Large intestine (tissue), 3 donors: ENCODE measurements at regions not wholly inside any gene's neighbourhood (a gene's known extent, or its start where the extent isn't known, plus 50 kb on each side); places are given as distances from the start of the nearest gene placed in this dataset.
A peak's percentile ranks its signal among the peaks of the same experiment; 100 is the strongest.
"Not testable (repeated sequence)": the region's sequence is repeated elsewhere in the genome, so short reads cannot be mapped to it uniquely, and the experiment has no call there.

Experiments used
- DNase-seq, 2 donors: peaks; one replicate each; pipeline versions ENCODE4 v3.0.0 to v3.0.0-alpha.2; 2013
- H3K27ac ChIP-seq: one replicate; pipeline ENCODE4 v1.5.1; 2013; ENCODE audit warnings: low read length
- H3K27me3 ChIP-seq: 2 replicates; pipeline ENCODE4 v1.6.1; 2013; ENCODE audit warnings: low read length; ENCODE audit not compliant: control insufficient read depth, insufficient read depth
- H3K36me3 ChIP-seq: 2 replicates; pipeline ENCODE4 v1.6.1; 2013; ENCODE audit warnings: low read length; ENCODE audit not compliant: control insufficient read depth, insufficient read depth
- H3K4me1 ChIP-seq: one replicate; pipeline ENCODE4 v1.6.1; 2013; ENCODE audit warnings: low read length; ENCODE audit not compliant: control insufficient read depth, insufficient read depth
- H3K4me3 ChIP-seq: one replicate; pipeline ENCODE4 v1.5.1; 2013; ENCODE audit warnings: low read length
- H3K9me3 ChIP-seq: one replicate; pipeline ENCODE4 v1.6.1; 2013; ENCODE audit warnings: mild to moderate bottlenecking, low read depth, low read length, moderate library complexity; ENCODE audit not compliant: control insufficient read depth
- WGBS: methylation state at CpG from one replicate; pipeline ENCODE4 v1.1.5; 2013; ENCODE audit warnings: low lambda C conversion rate; ENCODE audit not compliant: insufficient coverage; 5-methylcytosine and 5-hydroxymethylcytosine counted together

- Histone ChIP-seq H3K27ac (no peak overlapping the region), H3K9me3 (no peaks in the 10 kb centered on the region), H3K4me1 (no peaks in the 10 kb centered on the region), H3K36me3 (no peaks in the 10 kb centered on the region), H3K27me3 (no peaks in the 10 kb centered on the region), H3K4me3 (no peak overlapping the region)
- 100% methylated on average over 1 of the region's 6 CpGs for WGBS
- DNase-seq = peak in 1 of 2 donors; percentile 10
Measured at GRCh38 chr14:59044707-59045106, 143.8 kb upstream of the DAAM1 start.

GRCh38 chr14:59046746-59047145 lies 141.7 kb upstream of the DAAM1 start:
- WGBS = no CpG with 5 or more reads among the region's 2 CpGs
- Histone ChIP-seq H3K27ac (no peak overlapping the region), H3K4me3 (no peak overlapping the region), H3K27me3 (no peaks in the 10 kb centered on the region), H3K36me3 (no peaks in the 10 kb centered on the region), H3K4me1 (no peaks in the 10 kb centered on the region), H3K9me3 (no peaks in the 10 kb centered on the region)
- no peak for DNase-seq

- Histone ChIP-seq H3K4me3 (no peak overlapping the region), H3K36me3 (no peaks in the 10 kb centered on the region), H3K4me1 (no peaks in the 10 kb centered on the region), H3K9me3 (no peaks in the 10 kb centered on the region), H3K27me3 (no peaks in the 10 kb centered on the region), H3K27ac (no peak overlapping the region)
- no CpG with 5 or more reads among the region's 1 CpG for WGBS
- DNase-seq = no peak
Measured at GRCh38 chr14:59055006-59055405, 133.5 kb upstream of the DAAM1 start.

- H3K27me3 ChIP-seq = no peaks in the 10 kb centered on the region
- H3K9me3 ChIP-seq = no peaks in the 10 kb centered on the region
- no peaks in the 10 kb centered on the region for H3K36me3 ChIP-seq
- no peak overlapping the region for H3K4me3 ChIP-seq
- no peak overlapping the region for H3K27ac ChIP-seq
- no peaks in the 10 kb centered on the region for H3K4me1 ChIP-seq
- peak; percentile 5 to 7 for DNase-seq
Measured at GRCh38 chr14:59055439-59056045, 132.9 kb upstream of the DAAM1 start.

GRCh38 chr14:59057551-59057950 lies 130.9 kb upstream of the DAAM1 start:
- Histone ChIP-seq H3K36me3 (no peaks in the 10 kb centered on the region), H3K27ac (no peak overlapping the region), H3K9me3 (no peaks in the 10 kb centered on the region), H3K27me3 (no peaks in the 10 kb centered on the region), H3K4me1 (no peaks in the 10 kb centered on the region), H3K4me3 (no peak overlapping the region)
- WGBS = 83% methylated on average over 1 of the region's 2 CpGs
- no peak for DNase-seq

- not testable (repeated sequence) for H3K27me3 ChIP-seq, H3K9me3 ChIP-seq
- no CpG with 5 or more reads among the region's 30 CpGs for WGBS
Measured at GRCh38 chr14:59058776-59059175, 129.7 kb upstream of the DAAM1 start.

GRCh38 chr14:59060841-59061240 lies 127.6 kb upstream of the DAAM1 start:
- DNase-seq = no peak
- no peaks in the 10 kb centered on the region for H3K9me3 ChIP-seq
- no peaks in the 10 kb centered on the region for H3K36me3 ChIP-seq
- no peak overlapping the region for H3K4me3 ChIP-seq
- no peak overlapping the region for H3K27ac ChIP-seq
- WGBS = no CpG with 5 or more reads among the region's 3 CpGs
- no peaks in the 10 kb centered on the region for H3K4me1 ChIP-seq
- H3K27me3 ChIP-seq = no peaks in the 10 kb centered on the region

More at GRCh38 chr14:59058776-59059175, 129.7 kb upstream of the DAAM1 start:
- H3K36me3 ChIP-seq, H3K27ac ChIP-seq, H3K4me3 ChIP-seq, DNase-seq, H3K4me1 ChIP-seq: not testable (repeated sequence)

GRCh38 chr14:59061292-59061691 lies 127.2 kb upstream of the DAAM1 start:
- WGBS = 100% methylated on average over 3 of the region's 3 CpGs
- no peaks in the 10 kb centered on the region for H3K36me3 ChIP-seq
- H3K4me1 ChIP-seq = no peaks in the 10 kb centered on the region
- no peaks in the 10 kb centered on the region for H3K27me3 ChIP-seq
- no peak overlapping the region for H3K4me3 ChIP-seq
- H3K9me3 ChIP-seq = no peaks in the 10 kb centered on the region
- H3K27ac ChIP-seq = no peak overlapping the region
- DNase-seq = no peak

- Histone ChIP-seq H3K27me3 (no peaks in the 10 kb centered on the region), H3K4me1 (peaks cover 7% of the 10 kb centered on the region), H3K27ac (no peak overlapping the region), H3K4me3 (no peak overlapping the region), H3K36me3 (no peaks in the 10 kb centered on the region), H3K9me3 (no peaks in the 10 kb centered on the region)
- DNase-seq = no peak
- 100% methylated on average over 1 of the region's 2 CpGs for WGBS
Measured at GRCh38 chr14:59063259-59063658, 125.2 kb upstream of the DAAM1 start.

GRCh38 chr14:59067127-59067894 lies 121.2 kb upstream of the DAAM1 start:
- DNase-seq = peak; percentile 71 to 85
- WGBS = no CpG with 5 or more reads among the region's 4 CpGs
- no peaks in the 10 kb centered on the region for H3K36me3 ChIP-seq
- H3K4me3 ChIP-seq = no peak overlapping the region
- no peaks in the 10 kb centered on the region for H3K27me3 ChIP-seq
- H3K9me3 ChIP-seq = no peaks in the 10 kb centered on the region
- peak overlapping the region; percentile 66 for H3K27ac ChIP-seq
- peaks cover 7% of the 10 kb centered on the region for H3K4me1 ChIP-seq
